Panc1 (cell line): ENCODE measurements at regions not wholly inside any gene's neighbourhood (a gene's known extent, or its start where the extent isn't known, plus 50 kb on each side); places are given as distances from the start of the nearest gene placed in this dataset.

Experiments
- ATAC-seq: fragments of 200-7000 bp; cut with Tn5 transposase; 2 replicates; pipeline ENCODE4 v1.9.1; 2020; ENCODE audit warnings: mild to moderate bottlenecking, moderate library complexity
- BruUV-seq: library from RNA; stranded (reverse); fragments of 400-500 nt; replicated peaks from 2 replicates; lab custom pipeline; 2021; lab: Mats Ljungman, UMichigan
- CTCF ChIA-PET: fragments of 300-600 bp; sonication (Branson Sonifier 250); formaldehyde crosslinking; loops from one replicate; lab custom pipeline; 2022; ENCODE audit warnings: antibody characterized with exemption; lab: Charles Lee
- POLR2A ChIA-PET: fragments of 300-600 bp; sonication (Branson Sonifier 250); formaldehyde crosslinking; loops from one replicate; lab custom pipeline; 2022; ENCODE audit warnings: antibody characterized with exemption; lab: Charles Lee
- DNase-seq: peaks from one replicate; pipeline ENCODE4 v3.0.0-alpha.2; 2010; ENCODE audit warnings: low read depth, low spot score
- H3K27ac ChIP-seq: 2 replicates; pipeline ENCODE4 v1.5.1; 2011; ENCODE audit warnings: mild to moderate bottlenecking, low read length, inconsistent platforms
- H3K27me3 ChIP-seq: fragments of 200-500 bp; sonication (Bioruptor generic); 2 replicates; pipeline ENCODE4 v1.6.0; 2014; ENCODE audit warnings: low read length, inconsistent platforms; ENCODE audit not compliant: control insufficient read depth, insufficient read depth
- H3K36me3 ChIP-seq: fragments of 200-500 bp; sonication (Bioruptor generic); 2 replicates; pipeline ENCODE4 v1.5.1; 2014; ENCODE audit warnings: inconsistent platforms, mild to moderate bottlenecking, low read length, moderate library complexity; ENCODE audit not compliant: control insufficient read depth, insufficient read depth
- H3K4me1 ChIP-seq: 2 replicates; pipeline ENCODE4 v1.5.1; 2011; ENCODE audit warnings: inconsistent platforms, mild to moderate bottlenecking, low read length, moderate library complexity; ENCODE audit not compliant: control insufficient read depth, insufficient read depth
- H3K4me3 ChIP-seq, 2 experiments: 2 replicates each; pipeline ENCODE4 v1.5.1; 2011 to 2012; ENCODE audit warnings: low read depth in 2 of 2, low read length in 2 of 2, mild to moderate bottlenecking in 2 of 2, inconsistent platforms in 1 of 2, moderate library complexity in 1 of 2
- H3K9me3 ChIP-seq: fragments of 200-500 bp; sonication (Bioruptor generic); 2 replicates; pipeline ENCODE4 v1.5.1; 2014; ENCODE audit warnings: low read depth, mild to moderate bottlenecking, inconsistent platforms, low read length, moderate library complexity; ENCODE audit not compliant: control insufficient read depth, insufficient read depth
- CTCF ChIP-seq: fragments of 450-650 bp; IDR thresholded peaks from 2 replicates; pipeline ENCODE4 v1.5.1; 2017; ENCODE audit warnings: mild to moderate bottlenecking
- POLR2AphosphoS5 ChIP-seq: IDR thresholded peaks from 2 replicates; pipeline ENCODE4 v1.6.1; 2012; ENCODE audit warnings: mild to moderate bottlenecking, low read depth, low read length, moderate library complexity
- REST ChIP-seq, 2 experiments: IDR thresholded peaks; 2 replicates each; pipeline ENCODE4 v1.6.1; 2011 to 2012; ENCODE audit warnings: low read depth in 2 of 2, control low read depth in 1 of 2, low read length in 1 of 2, mild to moderate bottlenecking in 1 of 2, moderate library complexity in 1 of 2; ENCODE audit not compliant: insufficient read depth in 1 of 2
- SIN3A ChIP-seq: IDR thresholded peaks from 2 replicates; pipeline ENCODE4 v1.6.1; 2012; ENCODE audit warnings: low read depth, mild to moderate bottlenecking, low read length, moderate library complexity, borderline replicate concordance; ENCODE audit not compliant: insufficient read depth
- TCF7L2 ChIP-seq: IDR thresholded peaks from 2 replicates; pipeline ENCODE4 v1.6.1; 2011; ENCODE audit warnings: mild to moderate bottlenecking, low read depth, low read length, inconsistent platforms
- in situ Hi-C: cut with HindIII; loops from 2 replicates; pipeline ENCODE4 v1.10.0; 2016; ENCODE audit warnings: low sequenced_read_pairs, low pct_unique_long_range_greater_than_20kb
- intact Hi-C: fragments of 100-400 bp; cut with micrococcal nuclease; formaldehyde crosslinking; loops from one replicate; pipeline ENCODE4 v1.10.0; 2022; ENCODE audit not compliant: unreplicated experiment

GRCh38 chr16:88306411-88306810 lies 76.3 kb upstream of the ZNF469 start:
- Histone ChIP-seq H3K27ac (no peak overlapping the region), H3K9me3 (no peaks in the 10 kb centered on the region), H3K27me3 (no peaks in the 10 kb centered on the region), H3K36me3 (no peaks in the 10 kb centered on the region), H3K4me1 (no peaks in the 10 kb centered on the region), H3K4me3 (no peak overlapping the region)
- no TSS peak for BruUV-seq
- in situ Hi-C loops, result no loop called here
- intact Hi-C loops, result no loop called here
- TF ChIP-seq TCF7L2 (no peak), CTCF (no peak), POLR2AphosphoS5 (no peak), REST (IDR thresholded peaks at IDR 0.05; ENCODE audit: insufficient read depth in 1 of 2, low read depth in 2 of 2, low read length in 1 of 2) (no peak), SIN3A (no peak)
- no peak for DNase-seq
- POLR2A ChIA-PET, result no interaction called here
- CTCF ChIA-PET, result interaction anchor here (0.6 kb wide), 1 partner anchor 58 kb away, joined by 3 read pairs; no protein-coding TSS in a partner anchor
- ATAC-seq, result no peak

GRCh38 chr16:88306860-88307545 lies 75.8 kb upstream of the ZNF469 start:
- H3K27ac ChIP-seq, result no peak overlapping the region
- no TSS peak for BruUV-seq
- H3K4me3 ChIP-seq, result no peak overlapping the region
- H3K9me3 ChIP-seq, result no peaks in the 10 kb centered on the region
- POLR2A ChIA-PET, result no interaction called here
- DNase-seq (no peak), ATAC-seq (no peak)
- H3K36me3 ChIP-seq, result no peaks in the 10 kb centered on the region
- intact Hi-C loops (no loop called here), in situ Hi-C loops (no loop called here)
- H3K4me1 ChIP-seq, result no peaks in the 10 kb centered on the region
- no peaks in the 10 kb centered on the region for H3K27me3 ChIP-seq
- no peak for TF ChIP-seq REST (IDR thresholded peaks at IDR 0.05; ENCODE audit: insufficient read depth in 1 of 2, low read depth in 2 of 2, low read length in 1 of 2)
- no peak for TF ChIP-seq CTCF
- no peak for TF ChIP-seq POLR2AphosphoS5
- CTCF ChIA-PET, result no interaction called here
